A673 (cell line): ENCODE measurements at regions not wholly inside any gene's neighbourhood (a gene's known extent, or its start where the extent isn't known, plus 50 kb on each side); places are given as distances from the start of the nearest gene placed in this dataset.

Source experiments
- BruUV-seq: library from RNA; stranded (reverse); fragments of 400-500 nt; replicated peaks from 2 replicates; lab custom pipeline; 2021; lab: Mats Ljungman, UMichigan
- CTCF ChIA-PET: fragments of 300-600 bp; sonication (Branson Sonifier 250); formaldehyde crosslinking; loops from one replicate; lab custom pipeline; 2022; ENCODE audit warnings: antibody characterized with exemption; lab: Charles Lee
- POLR2A ChIA-PET: fragments of 300-600 bp; sonication (Branson Sonifier 250); formaldehyde crosslinking; loops from one replicate; lab custom pipeline; 2022; ENCODE audit warnings: antibody characterized with exemption; ENCODE audit not compliant: low non-redundant PET; lab: Charles Lee
- DNase-seq: peaks from one replicate; pipeline ENCODE4 v3.0.0-alpha.2; 2015; ENCODE audit warnings: low spot score
- H3K27ac ChIP-seq: fragments of 200-600 bp; sonication (generic); 2 replicates; pipeline ENCODE4 v1.5.1; 2016; ENCODE audit warnings: mixed run types, low read depth, mild to moderate bottlenecking, mixed read lengths, antibody characterized with exemption, low read length; ENCODE audit not compliant: poor library complexity, severe bottlenecking
- H3K27me3 ChIP-seq: fragments of 200-600 bp; sonication (generic); replicated peaks from 2 replicates; pipeline ENCODE4 v1.6.1; 2017; ENCODE audit warnings: mixed run types, low read depth, mild to moderate bottlenecking, mixed read lengths, antibody characterized with exemption, low read length; ENCODE audit not compliant: insufficient read depth, poor library complexity
- H3K36me3 ChIP-seq: fragments of 200-600 bp; sonication (generic); 2 replicates; pipeline ENCODE4 v1.6.1; 2016; ENCODE audit warnings: mixed run types, mild to moderate bottlenecking, mixed read lengths, antibody characterized with exemption, low read length; ENCODE audit not compliant: insufficient read depth, poor library complexity, severe bottlenecking
- H3K4me1 ChIP-seq: fragments of 200-600 bp; sonication (generic); 2 replicates; pipeline ENCODE4 v1.6.1; 2017; ENCODE audit warnings: mixed run types, mild to moderate bottlenecking, mixed read lengths, antibody characterized with exemption, low read length; ENCODE audit not compliant: insufficient read depth, poor library complexity, severe bottlenecking
- H3K4me3 ChIP-seq: fragments of 200-600 bp; sonication (generic); 2 replicates; pipeline ENCODE4 v1.5.1; 2016; ENCODE audit warnings: low read depth, mixed run types, mild to moderate bottlenecking, mixed read lengths, low read length; ENCODE audit not compliant: poor library complexity, severe bottlenecking
- H3K9me3 ChIP-seq: fragments of 200-600 bp; sonication (generic); 2 replicates; pipeline ENCODE4 v1.6.1; 2016; ENCODE audit warnings: mixed run types, low read depth, mild to moderate bottlenecking, mixed read lengths, antibody characterized with exemption, low read length; ENCODE audit not compliant: poor library complexity, severe bottlenecking
- EZH2 ChIP-seq: fragments of 200-600 bp; sonication (generic); IDR thresholded peaks from 2 replicates; pipeline ENCODE4 v1.6.1; 2017; ENCODE audit warnings: borderline replicate concordance, low read depth, mild to moderate bottlenecking, mixed read lengths, antibody characterized with exemption, low read length; ENCODE audit not compliant: poor library complexity, severe bottlenecking
- intact Hi-C: fragments of 100-400 bp; cut with micrococcal nuclease; formaldehyde crosslinking; loops from one replicate; pipeline ENCODE4 v1.10.0; 2022; ENCODE audit not compliant: unreplicated experiment
- TF ChIP-seq, protein P1 (sequence below): fragments of 300-800, 200-600 bp; sonication (generic); conservative IDR thresholded peaks from 2 replicates; pipeline ENCODE4 v1.5.1; 2017; ENCODE audit warnings: low read depth, mild to moderate bottlenecking, antibody characterized with exemption, low read length, moderate library complexity, mixed read lengths

DNA sequence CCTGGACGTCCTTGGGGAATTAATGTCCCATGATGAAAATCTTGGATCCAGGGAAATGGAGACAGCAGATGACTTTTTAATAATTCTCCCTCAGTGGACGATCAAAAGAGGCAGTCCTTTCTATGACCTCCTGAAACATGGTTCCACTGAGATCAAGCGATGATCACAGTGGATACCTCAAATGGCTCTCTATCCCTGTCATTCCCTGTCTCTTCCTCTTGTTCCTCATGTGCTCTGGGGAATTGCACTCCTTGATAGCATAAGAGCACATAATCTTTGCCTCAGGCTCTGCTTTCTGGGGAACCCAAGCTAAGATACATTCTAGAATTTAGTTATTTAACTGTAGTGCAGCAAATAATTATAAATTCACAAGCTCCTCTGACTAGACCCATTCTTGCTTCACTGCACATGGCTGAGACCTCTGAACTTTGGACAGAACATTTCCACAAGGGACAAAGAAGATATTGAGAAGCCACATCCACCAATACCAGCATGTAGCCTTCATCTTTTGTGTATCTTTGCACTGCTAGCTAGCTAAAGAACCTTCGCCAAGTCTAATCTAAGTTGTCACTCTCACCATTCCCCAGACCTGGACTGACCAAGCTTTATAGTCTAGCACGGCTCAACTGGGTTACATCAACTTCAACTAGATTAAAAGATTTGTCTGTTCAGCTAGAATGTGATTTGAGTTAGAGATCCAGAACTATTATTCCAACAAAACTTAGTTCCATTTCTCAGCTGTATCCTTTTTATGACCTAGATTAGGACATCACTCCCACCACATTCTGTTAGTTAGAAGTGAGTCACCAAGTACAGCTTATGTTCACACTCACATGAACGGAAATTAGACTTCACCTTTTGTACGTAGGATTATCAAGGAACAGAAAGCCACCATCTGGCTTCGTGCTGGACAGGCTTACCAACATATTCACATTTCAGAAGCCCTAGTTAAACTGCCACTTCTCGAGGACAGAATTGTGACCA lies 142.7 kb downstream of the SUCLA2 start:
- no peak for DNase-seq
- Histone ChIP-seq H3K27ac (no peak overlapping the region), H3K9me3 (no peaks in the 10 kb centered on the region), H3K4me3 (no peak overlapping the region), H3K4me1 (no peaks in the 10 kb centered on the region), H3K36me3 (no peaks in the 10 kb centered on the region), H3K27me3 (peaks cover 7% of the 10 kb centered on the region)
- TF ChIP-seq EZH2: no peak
- TF ChIP-seq, protein P1, sequence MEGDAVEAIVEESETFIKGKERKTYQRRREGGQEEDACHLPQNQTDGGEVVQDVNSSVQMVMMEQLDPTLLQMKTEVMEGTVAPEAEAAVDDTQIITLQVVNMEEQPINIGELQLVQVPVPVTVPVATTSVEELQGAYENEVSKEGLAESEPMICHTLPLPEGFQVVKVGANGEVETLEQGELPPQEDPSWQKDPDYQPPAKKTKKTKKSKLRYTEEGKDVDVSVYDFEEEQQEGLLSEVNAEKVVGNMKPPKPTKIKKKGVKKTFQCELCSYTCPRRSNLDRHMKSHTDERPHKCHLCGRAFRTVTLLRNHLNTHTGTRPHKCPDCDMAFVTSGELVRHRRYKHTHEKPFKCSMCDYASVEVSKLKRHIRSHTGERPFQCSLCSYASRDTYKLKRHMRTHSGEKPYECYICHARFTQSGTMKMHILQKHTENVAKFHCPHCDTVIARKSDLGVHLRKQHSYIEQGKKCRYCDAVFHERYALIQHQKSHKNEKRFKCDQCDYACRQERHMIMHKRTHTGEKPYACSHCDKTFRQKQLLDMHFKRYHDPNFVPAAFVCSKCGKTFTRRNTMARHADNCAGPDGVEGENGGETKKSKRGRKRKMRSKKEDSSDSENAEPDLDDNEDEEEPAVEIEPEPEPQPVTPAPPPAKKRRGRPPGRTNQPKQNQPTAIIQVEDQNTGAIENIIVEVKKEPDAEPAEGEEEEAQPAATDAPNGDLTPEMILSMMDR: no peak
- POLR2A ChIA-PET: no interaction called here
- intact Hi-C loops: no loop called here
- BruUV-seq: no TSS peak
- CTCF ChIA-PET: no interaction called here

DNA sequence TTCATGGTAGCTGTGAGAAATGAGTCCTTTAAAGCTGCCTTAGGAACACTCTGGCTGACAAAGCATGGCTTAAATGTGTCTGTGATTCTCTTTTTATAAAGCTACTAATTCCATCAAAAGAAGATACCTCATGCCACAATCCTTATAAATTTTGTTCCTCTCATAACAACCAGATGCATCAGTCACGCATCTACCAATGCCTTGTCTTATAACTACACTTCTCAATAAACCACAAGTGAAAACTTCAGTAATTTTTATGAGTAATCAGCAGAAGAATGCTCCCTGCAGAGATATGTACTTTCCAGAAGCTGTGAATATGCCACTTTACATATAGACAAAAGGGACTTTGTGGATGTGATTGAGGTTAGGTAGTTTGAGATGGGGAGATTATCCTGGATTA lies 147.8 kb downstream of the SUCLA2 start:
- Histone ChIP-seq H3K4me3 (no peak overlapping the region), H3K27ac (no peak overlapping the region), H3K9me3 (no peaks in the 10 kb centered on the region), H3K4me1 (no peaks in the 10 kb centered on the region), H3K27me3 (peaks cover 3% of the 10 kb centered on the region), H3K36me3 (no peaks in the 10 kb centered on the region)
- CTCF ChIA-PET: no interaction called here
- DNase-seq: no peak
- no TSS peak for BruUV-seq
- intact Hi-C loops: no loop called here
- POLR2A ChIA-PET: no interaction called here
- TF ChIP-seq, protein P1: no peak

DNA sequence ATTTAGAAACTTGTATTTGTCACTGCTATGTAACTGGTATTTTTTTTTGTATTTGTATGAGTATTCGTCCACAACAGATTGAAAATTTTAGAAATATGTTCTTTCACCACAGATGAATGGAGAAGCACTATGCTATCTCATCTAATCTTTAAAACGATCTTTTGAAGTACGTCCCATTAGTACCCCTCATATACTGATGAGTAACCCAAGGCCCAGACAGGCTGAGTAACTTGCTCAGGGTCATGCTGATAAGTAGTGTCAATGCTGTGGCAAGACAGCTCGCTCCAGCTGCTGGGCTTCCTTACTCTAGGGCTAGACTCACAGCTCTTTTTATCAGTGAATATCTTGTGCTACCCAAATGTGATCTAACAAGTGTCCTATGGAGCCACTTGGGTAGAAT lies 154.2 kb downstream of the SUCLA2 start:
- Histone ChIP-seq H3K4me3 (no peak overlapping the region), H3K36me3 (no peaks in the 10 kb centered on the region), H3K9me3 (no peaks in the 10 kb centered on the region), H3K27me3 (peaks cover 3% of the 10 kb centered on the region), H3K27ac (no peak overlapping the region), H3K4me1 (no peaks in the 10 kb centered on the region)
- intact Hi-C loops: no loop called here
- no TSS peak for BruUV-seq
- CTCF ChIA-PET: no interaction called here
- no peak for DNase-seq
- POLR2A ChIA-PET: no interaction called here
- no peak for TF ChIP-seq EZH2
- TF ChIP-seq, protein P1: no peak
